A549 (cell line): ENCODE measurements at regions not wholly inside any gene's neighbourhood (a gene's known extent, or its start where the extent isn't known, plus 50 kb on each side); places are given as distances from the start of the nearest gene placed in this dataset.

Source experiments
- ATAC-seq, 2 experiments: fragments of 200-7000 bp in 1 of 2; fragments of >200 bp in 1 of 2; cut with Nextera tagmentation in 1 of 2; cut with Tn5 transposase in 1 of 2; 3 replicates each; pipeline versions ENCODE4 v1.8.0 to v1.9.1; 2018 to 2020; ENCODE audit warnings: mild to moderate bottlenecking in 1 of 2, moderate library complexity in 1 of 2
- CTCF ChIA-PET: fragments of 300-600 bp; sonication (Branson Sonifier 250); formaldehyde crosslinking; extraction: SDS; loops from one replicate; lab custom pipeline; 2021; ENCODE audit warnings: antibody characterized with exemption, inconsistent platforms; lab: Yijun Ruan, JAX
- POLR2A ChIA-PET: fragments of 350-600 bp; formaldehyde crosslinking; extraction: SDS; loops from one replicate; lab custom pipeline; 2021; ENCODE audit warnings: antibody characterized with exemption, inconsistent platforms; lab: Yijun Ruan, JAX
- DNase-seq, 2 experiments: peaks; one replicate each; pipeline versions ENCODE4 v3.0.0 to v3.0.0-alpha.2; 2011 to 2016; ENCODE audit warnings: low read depth in 1 of 2, low spot score in 1 of 2
- FAIRE-seq: peaks from 2 replicates; lab custom pipeline; 2011; peaks lifted over from hg19 to GRCh38; lab: Jason Lieb, UNC
- H3K27ac ChIP-seq, 2 experiments: fragments of >200 bp; sonication (Bioruptor Twin); formaldehyde crosslinking; 3 replicates each; pipeline ENCODE4 v1.5.1; 2016 to 2017
- H3K4me1 ChIP-seq: fragments of >200 bp; sonication (Bioruptor Twin); formaldehyde crosslinking; 3 replicates; pipeline ENCODE4 v1.6.1; 2016
- H3K4me2 ChIP-seq: fragments of >200 bp; sonication (Bioruptor Twin); formaldehyde crosslinking; 3 replicates; pipeline ENCODE4 v1.6.1; 2016
- H3K4me3 ChIP-seq: fragments of >200 bp; sonication (Bioruptor Twin); formaldehyde crosslinking; 3 replicates; pipeline ENCODE4 v1.5.1; 2016
- H3K9me3 ChIP-seq: fragments of >200 bp; sonication (Bioruptor Twin); formaldehyde crosslinking; 3 replicates; pipeline ENCODE4 v1.6.1; 2016
- CBX2 ChIP-seq: fragments of 200-600 bp; sonication (generic); IDR thresholded peaks from 2 replicates; pipeline ENCODE4 v1.6.1; 2016; ENCODE audit warnings: low read depth, mild to moderate bottlenecking, borderline replicate concordance
- CEBPB ChIP-seq, 2 experiments: fragments of >200 bp in 1 of 2; sonication (Bioruptor Twin) in 1 of 2; formaldehyde crosslinking in 1 of 2; IDR thresholded peaks; 2 replicates each; pipeline ENCODE4 v1.6.1; 2012 to 2016
- CHD2 ChIP-seq: fragments of 150-350 bp; IDR thresholded peaks from 2 replicates; pipeline ENCODE4 v1.6.1; 2014; ENCODE audit warnings: low read length; ENCODE audit not compliant: partially characterized antibody
- CHD4 ChIP-seq: fragments of 200-600 bp; sonication (generic); IDR thresholded peaks from 2 replicates; pipeline ENCODE4 v1.6.1; 2016; ENCODE audit warnings: antibody characterized with exemption, mild to moderate bottlenecking, borderline replicate concordance
- E2F6 ChIP-seq: IDR thresholded peaks from 2 replicates; pipeline ENCODE4 v1.6.1; 2012; ENCODE audit warnings: low read depth, borderline replicate concordance
- EHF ChIP-seq: fragments of 250-450 bp; sonication (Bioruptor Pico); IDR thresholded peaks from 2 replicates; pipeline ENCODE4 v1.5.0; 2020; ENCODE audit warnings: mild to moderate bottlenecking
- EHMT2 ChIP-seq: fragments of 200-600 bp; sonication (generic); IDR thresholded peaks from 2 replicates; pipeline ENCODE4 v1.6.1; 2016; ENCODE audit warnings: antibody characterized with exemption, low read depth, mild to moderate bottlenecking, moderate library complexity
- FOSB ChIP-seq: fragments of 250-450 bp; sonication (Bioruptor Pico); IDR thresholded peaks from 2 replicates; pipeline ENCODE4 v1.5.0; 2020; ENCODE audit warnings: mild to moderate bottlenecking, moderate library complexity
- FOSL2 ChIP-seq, 2 experiments: fragments of 450-650 bp in 1 of 2; fragments of >200 bp in 1 of 2; sonication (Bioruptor Twin) in 1 of 2; formaldehyde crosslinking; IDR thresholded peaks; 2 replicates each; pipeline versions ENCODE4 v1.5.0 to v1.6.1; 2016 to 2020; ENCODE audit warnings: mild to moderate bottlenecking in 1 of 2, moderate library complexity in 1 of 2
- GATA3 ChIP-seq: IDR thresholded peaks from 2 replicates; pipeline ENCODE4 v1.6.1; 2012; ENCODE audit warnings: borderline replicate concordance
- HEYL ChIP-seq: fragments of 250-450 bp; sonication (Bioruptor Pico); IDR thresholded peaks from 2 replicates; pipeline ENCODE4 v1.8.0; 2021; ENCODE audit warnings: mild to moderate bottlenecking, moderate library complexity
- HMGXB4 ChIP-seq: fragments of 250-450 bp; sonication (Bioruptor Pico); IDR thresholded peaks from 2 replicates; pipeline ENCODE4 v1.5.0; 2021; ENCODE audit warnings: mild to moderate bottlenecking, moderate library complexity, borderline replicate concordance
- HOXB13 ChIP-seq: fragments of 250-450 bp; sonication (Bioruptor Pico); IDR thresholded peaks from 2 replicates; pipeline ENCODE4 v1.5.0; 2020; ENCODE audit warnings: low read depth, mild to moderate bottlenecking, moderate library complexity
- JUN ChIP-seq, 2 experiments: fragments of >200 bp; sonication (Bioruptor Twin); formaldehyde crosslinking; IDR thresholded peaks; 2 replicates in 1 of 2; 3 replicates in 1 of 2; pipeline ENCODE4 v1.6.1; 2016 to 2017
- KDM1A ChIP-seq: fragments of 200-600 bp; sonication (generic); IDR thresholded peaks from 2 replicates; pipeline ENCODE4 v1.6.1; 2016; ENCODE audit warnings: low read depth, mild to moderate bottlenecking
- KDM5A ChIP-seq: fragments of 200-600 bp; sonication (generic); IDR thresholded peaks from 2 replicates; pipeline ENCODE4 v1.6.1; 2016; ENCODE audit warnings: antibody characterized with exemption, mild to moderate bottlenecking
- MYC ChIP-seq: IDR thresholded peaks from 2 replicates; pipeline ENCODE4 v1.6.1; 2012; ENCODE audit warnings: mild to moderate bottlenecking, inconsistent platforms, low read length, improper control_type of control experiment, borderline replicate concordance
- TFCP2L1 ChIP-seq: fragments of 250-450 bp; sonication (Bioruptor Pico); IDR thresholded peaks from 2 replicates; pipeline ENCODE4 v1.5.0; 2021; ENCODE audit warnings: mild to moderate bottlenecking
- ZC3H11A ChIP-seq: fragments of 450-650 bp; IDR thresholded peaks from 2 replicates; pipeline ENCODE4 v1.6.1; 2014; ENCODE audit warnings: antibody characterized with exemption, mild to moderate bottlenecking
- ZNF302 ChIP-seq: fragments of 250-450 bp; sonication (Bioruptor Pico); IDR thresholded peaks from 2 replicates; pipeline ENCODE4 v1.9.0; 2021; ENCODE audit warnings: inconsistent platforms, mild to moderate bottlenecking, moderate library complexity
- ZSCAN20 ChIP-seq: fragments of 250-450 bp; sonication (Bioruptor Pico); IDR thresholded peaks from 2 replicates; pipeline ENCODE4 v1.8.0; 2022; ENCODE audit warnings: mild to moderate bottlenecking, moderate library complexity
- WGBS: methylation state at CpG from one replicate; pipeline ENCODE4 v1.1.6; 2017; ENCODE audit errors: missing lambda C conversion rate; 5-methylcytosine and 5-hydroxymethylcytosine counted together
- TF ChIP-seq, protein P1 (sequence below): IDR thresholded peaks from 2 replicates; pipeline ENCODE4 v1.6.1; 2012
- TF ChIP-seq, protein P2 (sequence below): IDR thresholded peaks from 2 replicates; pipeline ENCODE4 v1.6.1; 2012
- TF ChIP-seq, protein P3 (sequence below): fragments of 150-350 bp; IDR thresholded peaks from 2 replicates; pipeline ENCODE4 v1.6.1; 2014; ENCODE audit warnings: low read depth, mild to moderate bottlenecking, low read length
- TF ChIP-seq, protein P4 (sequence below): fragments of >200 bp; sonication (Bioruptor Twin); formaldehyde crosslinking; IDR thresholded peaks from 3 replicates; pipeline ENCODE4 v1.6.1; 2016

- ATAC-seq (no peak), DNase-seq (no peak), FAIRE-seq (no peak)
- no peaks in the 10 kb centered on the region for H3K4me1 ChIP-seq
- ChIA-PET CTCF (interaction anchor here (0.6 kb wide), 1 partner anchor 1746 kb away, joined by 3 read pairs; no protein-coding TSS in a partner anchor), POLR2A (no interaction called here)
- 62% methylated on average over 6 of the region's 6 CpGs for whole genome bisulfite sequencing
- no peak for TF ChIP-seq FOSB
- no peak for TF ChIP-seq HEYL (CRISPR knock-in tag)
- TF ChIP-seq HMGXB4 (CRISPR knock-in tag): no peak
- no peak overlapping the region for H3K27ac ChIP-seq
- no peaks in the 10 kb centered on the region for H3K9me3 ChIP-seq
- no peak overlapping the region for H3K4me3 ChIP-seq
- no peak overlapping the region for H3K4me2 ChIP-seq
Measured at GRCh38 chr18:39998317-39998716, 1956.7 kb upstream of the PIK3C3 start.

DNA sequence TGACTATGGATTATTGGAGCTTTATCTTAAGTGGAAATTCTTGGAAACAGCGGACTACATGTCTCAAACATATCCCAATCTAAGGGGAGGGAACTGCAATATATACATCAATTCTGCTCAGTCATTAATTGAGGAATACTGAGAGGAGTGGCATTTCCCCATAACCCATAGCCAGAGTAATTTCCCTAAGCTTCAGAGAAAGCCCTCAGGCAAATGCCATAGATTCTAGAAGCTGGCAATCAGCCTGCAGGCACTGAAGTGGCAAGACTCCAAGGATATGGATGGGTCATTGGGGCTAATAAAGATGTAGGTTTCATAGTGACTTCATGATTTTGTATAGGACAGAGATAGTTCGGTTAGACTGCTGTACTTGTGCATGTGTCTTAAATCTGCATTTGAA is 1960.5 kb upstream of the PIK3C3 start:
- DNase-seq: no peak
- POLR2A ChIA-PET: no interaction called here

DNA sequence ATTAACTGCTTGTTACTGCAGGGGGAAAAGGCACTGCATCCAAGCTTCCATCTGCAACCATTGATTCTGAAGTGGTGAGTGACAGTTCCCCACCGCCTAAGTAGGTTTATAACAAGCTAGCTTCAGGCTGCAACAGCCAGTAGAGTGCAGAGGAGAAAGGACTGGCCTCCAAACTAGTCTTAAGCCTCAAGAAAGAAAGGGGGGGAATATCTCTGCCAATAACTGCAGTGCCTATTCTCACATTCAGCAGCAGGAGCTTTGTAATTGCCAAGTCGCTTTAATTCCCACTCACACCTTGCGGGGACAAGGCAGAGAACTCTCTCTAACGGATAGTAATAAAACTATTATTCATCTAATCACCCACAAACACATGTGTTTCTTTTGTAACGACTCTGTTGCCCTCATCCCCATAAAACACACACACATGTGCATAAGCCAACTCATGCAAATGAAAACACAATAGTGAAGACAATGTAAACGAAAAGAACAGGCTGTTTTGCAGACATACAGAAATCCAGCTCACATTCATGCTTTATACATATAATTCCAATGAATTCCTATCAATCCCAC is 1963.3 kb upstream of the PIK3C3 start:
- TF ChIP-seq EHMT2: no peak
- no peak for TF ChIP-seq KDM5A
- no peak for TF ChIP-seq CHD4
- no peaks in the 10 kb centered on the region for H3K4me1 ChIP-seq
- ChIA-PET POLR2A (no interaction called here), CTCF (no interaction called here)
- no peak for ATAC-seq
- DNase-seq: no peak
- WGBS: 11% methylated on average over 6 of the region's 6 CpGs
- no peak for FAIRE-seq
- no peak overlapping the region for H3K4me2 ChIP-seq
- no peaks in the 10 kb centered on the region for H3K9me3 ChIP-seq
- no peak overlapping the region for H3K4me3 ChIP-seq
- no peak overlapping the region for H3K27ac ChIP-seq

More for the DNA sequence above, 1960.5 kb upstream of the PIK3C3 start:
- ATAC-seq: no peak
- 4% methylated on average over 2 of the region's 2 CpGs for WGBS
- no peaks in the 10 kb centered on the region for H3K4me1 ChIP-seq
- CTCF ChIA-PET: no interaction called here
- no peak overlapping the region for H3K4me2 ChIP-seq
- H3K9me3 ChIP-seq: no peaks in the 10 kb centered on the region
- H3K27ac ChIP-seq: no peak overlapping the region
- TF ChIP-seq HOXB13: no peak
- TF ChIP-seq FOSL2 (IDR thresholded peaks at IDR 0.05): no peak
- no peak for TF ChIP-seq FOSL2 (CRISPR knock-in tag; IDR thresholded peaks at IDR 0.05)
- no peak for TF ChIP-seq CHD2
- TF ChIP-seq ZNF302 (CRISPR knock-in tag): no peak
- no peak for TF ChIP-seq MYC
- TF ChIP-seq TFCP2L1: no peak
- no peak for TF ChIP-seq ZC3H11A
- TF ChIP-seq, protein P1, sequence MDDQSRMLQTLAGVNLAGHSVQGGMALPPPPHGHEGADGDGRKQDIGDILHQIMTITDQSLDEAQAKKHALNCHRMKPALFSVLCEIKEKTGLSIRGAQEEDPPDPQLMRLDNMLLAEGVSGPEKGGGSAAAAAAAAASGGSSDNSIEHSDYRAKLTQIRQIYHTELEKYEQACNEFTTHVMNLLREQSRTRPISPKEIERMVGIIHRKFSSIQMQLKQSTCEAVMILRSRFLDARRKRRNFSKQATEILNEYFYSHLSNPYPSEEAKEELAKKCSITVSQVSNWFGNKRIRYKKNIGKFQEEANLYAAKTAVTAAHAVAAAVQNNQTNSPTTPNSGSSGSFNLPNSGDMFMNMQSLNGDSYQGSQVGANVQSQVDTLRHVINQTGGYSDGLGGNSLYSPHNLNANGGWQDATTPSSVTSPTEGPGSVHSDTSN: no peak
- TF ChIP-seq, protein P2, sequence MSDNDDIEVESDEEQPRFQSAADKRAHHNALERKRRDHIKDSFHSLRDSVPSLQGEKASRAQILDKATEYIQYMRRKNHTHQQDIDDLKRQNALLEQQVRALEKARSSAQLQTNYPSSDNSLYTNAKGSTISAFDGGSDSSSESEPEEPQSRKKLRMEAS: no peak
- no peak for TF ChIP-seq E2F6
- no peak for TF ChIP-seq CEBPB (IDR thresholded peaks at IDR 0.05)
- no peak for FAIRE-seq
- no peak overlapping the region for H3K4me3 ChIP-seq

DNA sequence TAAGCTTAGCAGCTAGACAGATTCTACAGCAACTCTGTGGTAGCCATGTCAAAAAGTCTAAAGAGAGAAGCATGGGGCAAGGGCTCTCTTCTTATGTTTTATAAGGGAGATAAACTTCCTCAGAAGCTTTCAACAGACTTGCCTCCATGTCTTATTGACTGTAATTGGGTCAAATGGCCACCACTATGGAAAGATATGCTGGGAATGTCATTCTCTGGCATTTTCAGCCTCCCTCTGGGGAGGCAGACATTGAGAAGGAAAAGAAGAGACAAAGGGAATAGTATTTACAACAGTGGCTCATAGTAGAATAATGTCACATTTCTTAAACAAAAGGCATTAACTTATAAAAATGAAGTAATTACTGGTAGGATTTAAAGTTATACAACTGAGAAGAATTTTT is 1964.5 kb upstream of the PIK3C3 start:
- FAIRE-seq: no peak
- H3K4me1 ChIP-seq: no peaks in the 10 kb centered on the region
- TF ChIP-seq JUN (IDR thresholded peaks at IDR 0.05): no peak
- no peak for TF ChIP-seq ZSCAN20 (CRISPR knock-in tag)
- TF ChIP-seq GATA3: no peak
- TF ChIP-seq TFCP2L1: no peak
- no peak for TF ChIP-seq CBX2
- no peak for TF ChIP-seq EHF (CRISPR knock-in tag)
- TF ChIP-seq, protein P3, sequence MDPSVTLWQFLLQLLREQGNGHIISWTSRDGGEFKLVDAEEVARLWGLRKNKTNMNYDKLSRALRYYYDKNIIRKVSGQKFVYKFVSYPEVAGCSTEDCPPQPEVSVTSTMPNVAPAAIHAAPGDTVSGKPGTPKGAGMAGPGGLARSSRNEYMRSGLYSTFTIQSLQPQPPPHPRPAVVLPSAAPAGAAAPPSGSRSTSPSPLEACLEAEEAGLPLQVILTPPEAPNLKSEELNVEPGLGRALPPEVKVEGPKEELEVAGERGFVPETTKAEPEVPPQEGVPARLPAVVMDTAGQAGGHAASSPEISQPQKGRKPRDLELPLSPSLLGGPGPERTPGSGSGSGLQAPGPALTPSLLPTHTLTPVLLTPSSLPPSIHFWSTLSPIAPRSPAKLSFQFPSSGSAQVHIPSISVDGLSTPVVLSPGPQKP: no peak
- TF ChIP-seq MYC: no peak
- TF ChIP-seq, protein P4, sequence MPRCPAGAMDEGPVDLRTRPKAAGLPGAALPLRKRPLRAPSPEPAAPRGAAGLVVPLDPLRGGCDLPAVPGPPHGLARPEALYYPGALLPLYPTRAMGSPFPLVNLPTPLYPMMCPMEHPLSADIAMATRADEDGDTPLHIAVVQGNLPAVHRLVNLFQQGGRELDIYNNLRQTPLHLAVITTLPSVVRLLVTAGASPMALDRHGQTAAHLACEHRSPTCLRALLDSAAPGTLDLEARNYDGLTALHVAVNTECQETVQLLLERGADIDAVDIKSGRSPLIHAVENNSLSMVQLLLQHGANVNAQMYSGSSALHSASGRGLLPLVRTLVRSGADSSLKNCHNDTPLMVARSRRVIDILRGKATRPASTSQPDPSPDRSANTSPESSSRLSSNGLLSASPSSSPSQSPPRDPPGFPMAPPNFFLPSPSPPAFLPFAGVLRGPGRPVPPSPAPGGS: no peak
- no peak for TF ChIP-seq EHMT2
- TF ChIP-seq KDM1A: no peak

More for the DNA sequence above, 1964.5 kb upstream of the PIK3C3 start:
- DNase-seq: no peak
- no peak for ATAC-seq
- CTCF ChIA-PET: interaction anchor here (1.2 kb wide), 1 partner anchor 55 kb away, joined by 4 read pairs; no protein-coding TSS in a partner anchor
- Histone ChIP-seq H3K27ac (no peak overlapping the region), H3K4me3 (no peak overlapping the region), H3K4me2 (no peak overlapping the region), H3K9me3 (no peaks in the 10 kb centered on the region)
- POLR2A ChIA-PET: no interaction called here
